ENCODE measurements at regions not wholly inside any gene's neighbourhood (a gene's known extent, or its start where the extent isn't known, plus 50 kb on each side); places are given as distances from the start of the nearest gene placed in this dataset.

GRCh38 chr15:69931156-69931555 lies 166.6 kb downstream of the TLE3 start:
- DNase-seq: no peak

- DNase-seq: no peak
Observed at GRCh38 chr15:69934607-69935006, 163.1 kb downstream of the TLE3 start.

- no peak for DNase-seq
Observed at GRCh38 chr15:69939513-69940440, 157.9 kb downstream of the TLE3 start.

DNA sequence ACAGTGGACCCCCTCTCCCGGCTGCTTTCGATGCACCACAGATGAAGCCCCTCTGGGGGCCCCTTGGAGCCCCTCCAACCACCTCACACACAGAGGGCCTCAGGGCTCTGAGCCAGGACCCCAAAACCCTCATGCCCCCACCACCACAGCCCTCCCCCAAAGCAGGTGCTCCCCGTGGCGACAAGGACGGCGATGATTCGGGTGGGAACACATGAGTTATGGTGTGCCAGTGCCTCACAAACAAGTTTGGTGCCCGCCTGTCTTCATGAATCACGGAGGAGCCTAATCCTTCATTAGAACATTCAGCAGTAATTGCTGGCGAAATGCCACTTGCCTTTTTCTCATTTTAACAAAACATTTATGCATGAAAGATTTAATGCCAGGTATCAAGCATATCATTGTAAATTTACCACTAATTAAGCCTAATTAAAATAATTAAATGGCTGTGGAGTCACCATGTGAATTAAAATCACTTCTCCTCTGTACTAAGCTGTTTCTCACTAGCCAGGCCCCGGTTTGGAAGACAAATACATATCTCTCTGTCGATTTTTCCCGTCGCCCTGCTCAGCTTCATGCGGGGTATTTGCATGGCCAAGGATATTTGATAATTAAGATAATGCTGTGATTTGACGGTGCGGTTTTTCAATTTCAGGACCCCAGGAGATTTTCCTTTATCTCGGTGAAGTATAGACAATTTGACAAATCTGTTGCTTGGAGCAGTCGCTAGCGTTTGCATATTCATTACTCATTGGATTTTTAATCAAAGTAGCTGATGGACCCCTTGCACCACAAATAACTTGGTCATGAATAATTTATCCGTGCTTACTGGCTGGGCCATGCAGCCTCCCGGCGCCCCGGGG lies 157.0 kb downstream of the TLE3 start:
- DNase-seq: no peak

DNA sequence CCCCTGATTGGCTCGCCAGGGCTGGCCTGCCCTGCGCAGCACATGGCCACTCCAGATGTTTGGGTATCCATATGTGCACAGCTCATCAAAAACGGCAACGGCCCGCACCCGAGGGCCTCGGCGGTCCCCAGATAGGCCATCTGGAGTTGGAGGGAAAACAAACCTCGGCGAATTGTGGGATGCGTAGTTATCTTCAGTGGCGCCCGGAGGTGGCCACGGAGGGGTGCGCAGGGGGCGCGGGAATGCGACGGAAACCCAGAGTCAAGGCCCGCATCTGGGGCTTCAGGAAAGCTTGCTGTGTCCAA lies 156.5 kb downstream of the TLE3 start:
- DNase-seq: no peak

- no peak for DNase-seq
Observed at GRCh38 chr15:69941706-69942495, 155.8 kb downstream of the TLE3 start.

DNA sequence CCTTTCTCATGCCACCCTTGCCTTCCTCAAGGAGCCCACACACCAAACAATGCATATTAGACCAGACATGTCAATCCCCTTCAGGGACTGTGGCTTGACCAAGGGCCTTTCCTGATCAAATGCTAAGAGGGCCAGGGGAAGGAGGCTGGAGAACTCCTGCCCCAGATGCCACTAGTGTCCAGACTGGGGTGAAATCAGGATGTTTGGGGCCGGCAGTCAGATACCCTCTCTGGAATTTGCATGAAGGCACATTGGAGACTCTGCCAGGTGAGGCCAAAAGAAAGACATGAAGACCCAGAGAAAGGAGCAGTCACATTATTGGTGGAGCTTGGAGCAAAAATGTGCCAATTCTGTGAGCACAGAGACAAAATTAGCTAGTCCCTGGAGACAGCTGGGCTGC lies 154.1 kb downstream of the TLE3 start:
- DNase-seq: no peak

DNA sequence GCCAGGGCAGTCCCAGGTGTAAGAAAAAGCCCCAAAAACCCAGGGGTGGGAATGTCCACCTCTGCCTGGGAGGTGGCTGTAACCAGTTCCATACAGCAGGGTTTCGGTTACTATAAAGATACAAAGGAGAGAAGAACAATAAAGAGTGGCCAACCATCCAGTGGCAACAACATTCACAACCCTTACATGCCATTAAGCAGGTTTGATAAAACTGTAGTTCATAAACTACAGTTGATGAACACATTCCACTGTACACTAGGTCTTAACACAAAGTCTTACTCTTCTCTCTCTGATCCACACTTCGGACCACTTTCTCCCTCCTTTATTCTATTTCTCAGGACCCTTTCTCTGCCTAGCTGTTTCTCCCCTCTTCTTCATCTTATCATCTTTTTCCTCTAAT lies 152.0 kb downstream of the TLE3 start:
- no peak for DNase-seq

- DNase-seq: no peak
Observed at GRCh38 chr15:69946870-69947269, 150.8 kb downstream of the TLE3 start.

GRCh38 chr15:69947394-69947793 lies 150.3 kb downstream of the TLE3 start:
- DNase-seq: no peak

DNA sequence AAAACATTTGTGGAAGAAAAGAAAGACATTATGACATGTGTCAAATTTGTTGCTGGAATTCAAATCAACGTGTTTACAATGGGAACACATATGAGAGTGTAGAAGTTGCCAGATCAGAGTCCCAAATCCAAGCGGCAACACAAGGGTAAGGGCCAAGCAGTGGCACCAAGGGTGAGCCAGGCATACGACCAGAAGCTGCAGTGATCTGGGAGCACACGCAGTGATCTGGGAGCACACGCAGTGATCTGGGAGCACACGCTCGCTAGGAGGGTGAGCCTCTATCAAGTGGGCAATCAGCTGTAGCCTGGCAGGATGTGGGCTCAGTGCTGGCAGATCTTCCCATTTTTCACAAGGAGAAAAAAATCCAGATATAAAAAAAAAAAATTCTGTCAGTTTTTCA lies 148.2 kb downstream of the TLE3 start:
- no peak for DNase-seq

- peak; percentile 83 for DNase-seq
Observed at GRCh38 chr15:69951256-69951897, 146.3 kb downstream of the TLE3 start.

DNA sequence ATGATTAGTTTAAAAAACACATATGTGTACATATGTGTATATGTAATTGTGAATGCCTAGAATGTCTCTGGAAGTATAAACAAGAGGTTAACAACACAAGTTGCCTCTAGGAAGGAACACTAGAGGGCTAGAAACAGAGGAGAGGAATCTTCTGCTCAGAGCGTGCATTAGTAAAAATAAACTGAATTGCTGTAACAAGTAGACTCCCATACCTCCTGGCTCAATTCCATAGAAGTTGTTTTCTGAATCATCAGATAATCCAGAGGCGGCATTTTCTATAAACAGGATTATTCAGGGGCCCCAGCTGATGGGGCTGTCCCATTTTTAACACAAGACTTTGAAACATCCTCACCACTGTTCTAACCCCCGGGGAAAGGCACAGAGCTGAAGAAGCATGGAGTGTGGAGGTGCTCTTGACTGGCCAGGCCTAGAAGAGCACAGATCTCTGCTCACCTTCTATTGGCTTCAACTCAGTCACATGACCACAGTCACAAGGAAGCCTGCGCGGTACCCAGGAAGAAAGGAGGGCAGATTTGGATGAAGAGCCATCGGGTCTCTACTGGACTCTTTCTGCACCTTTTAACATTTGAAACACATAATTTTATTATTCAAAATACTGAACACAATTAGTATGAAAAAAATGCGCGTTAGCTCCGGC lies 145.7 kb downstream of the TLE3 start:
- DNase-seq: no peak

DNA sequence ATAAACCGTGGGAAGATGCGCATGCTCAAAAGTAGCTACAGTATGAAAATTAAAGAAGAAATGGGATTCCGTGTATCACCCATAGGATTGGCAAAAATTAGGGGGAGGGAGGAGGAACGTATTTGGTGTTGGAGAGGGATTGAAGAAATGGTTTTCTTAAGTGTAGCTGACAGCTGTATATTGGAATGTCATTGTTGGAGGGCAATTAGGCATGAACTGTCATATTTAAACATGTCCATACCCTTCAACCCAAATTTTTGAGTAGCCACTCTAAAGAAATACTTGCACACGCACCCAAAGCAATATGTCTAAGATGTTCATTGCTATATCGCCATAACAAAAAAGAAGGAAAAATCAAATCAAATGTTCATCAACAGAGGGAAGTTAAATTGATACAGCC lies 144.7 kb downstream of the TLE3 start:
- DNase-seq: no peak

DNA sequence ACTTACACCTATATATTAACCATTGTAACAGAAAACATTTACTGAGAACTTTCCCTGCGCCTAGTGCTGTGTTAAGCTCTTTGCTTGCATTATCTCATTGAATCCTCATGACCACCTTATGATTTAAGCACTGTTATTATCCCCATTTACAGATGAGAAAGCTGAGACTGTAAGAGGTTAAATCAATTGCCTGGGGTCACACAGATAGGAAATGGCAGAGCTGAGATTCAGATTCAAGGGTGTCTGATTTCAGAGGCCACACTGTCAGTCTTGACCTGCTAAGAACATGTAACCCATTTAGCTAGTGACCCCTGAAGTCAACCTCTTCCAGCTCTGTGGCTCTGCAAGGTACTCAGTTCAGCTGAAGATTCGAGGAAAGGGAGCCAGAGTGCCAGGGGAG lies 143.9 kb downstream of the TLE3 start:
- DNase-seq: no peak

DNA sequence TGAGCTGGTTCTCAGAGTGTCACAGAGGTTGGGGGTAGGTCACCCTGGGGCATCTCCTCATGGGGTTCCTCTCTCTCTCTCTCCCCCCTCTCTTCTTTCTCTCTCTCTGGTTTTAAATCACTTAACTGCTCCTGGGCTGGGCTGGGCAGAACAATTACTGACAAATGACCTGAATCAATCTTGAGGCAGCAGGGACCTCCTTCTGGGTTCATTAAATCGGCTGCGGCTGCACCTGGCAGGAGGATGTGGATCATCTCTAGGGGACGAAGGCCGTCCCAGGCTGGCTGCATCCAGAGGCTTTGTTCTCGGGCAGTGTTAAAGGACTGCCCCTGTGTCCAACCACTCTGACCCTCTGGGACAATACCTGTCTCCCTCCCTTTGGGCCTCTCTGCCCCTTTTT lies 143.1 kb downstream of the TLE3 start:
- DNase-seq: no peak

DNA sequence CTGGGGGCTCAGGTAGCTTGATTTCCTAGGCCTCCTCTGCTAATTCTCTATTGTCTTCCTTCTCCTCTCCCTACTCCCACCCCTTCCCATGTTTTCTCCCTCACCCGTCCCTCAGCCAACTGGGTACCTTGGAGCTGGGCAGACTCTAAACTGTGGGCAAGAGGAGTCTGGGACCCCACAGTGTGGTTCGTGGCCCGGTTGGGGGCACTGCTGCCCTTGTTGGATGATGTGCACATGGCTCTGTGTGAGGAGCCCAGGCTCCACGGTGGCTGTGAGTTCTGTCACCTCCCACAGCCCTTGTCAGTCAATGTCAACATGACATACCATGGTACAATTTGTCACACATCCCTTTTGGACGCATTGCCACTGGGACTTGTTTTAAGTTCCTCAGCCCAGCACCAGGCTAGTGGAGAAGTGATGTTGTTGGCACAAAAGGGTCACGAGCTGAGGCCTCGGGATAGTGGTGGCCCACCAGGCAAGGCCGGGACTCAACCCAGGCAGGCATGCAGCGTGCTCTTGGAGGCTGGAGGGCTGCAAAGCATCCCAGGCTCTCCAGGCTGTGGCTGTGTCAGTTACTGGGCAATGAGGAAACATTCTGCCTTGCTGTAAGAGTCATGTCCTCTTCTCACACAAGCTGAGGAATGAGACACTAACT lies 142.3 kb downstream of the TLE3 start:
- no peak for DNase-seq

DNA sequence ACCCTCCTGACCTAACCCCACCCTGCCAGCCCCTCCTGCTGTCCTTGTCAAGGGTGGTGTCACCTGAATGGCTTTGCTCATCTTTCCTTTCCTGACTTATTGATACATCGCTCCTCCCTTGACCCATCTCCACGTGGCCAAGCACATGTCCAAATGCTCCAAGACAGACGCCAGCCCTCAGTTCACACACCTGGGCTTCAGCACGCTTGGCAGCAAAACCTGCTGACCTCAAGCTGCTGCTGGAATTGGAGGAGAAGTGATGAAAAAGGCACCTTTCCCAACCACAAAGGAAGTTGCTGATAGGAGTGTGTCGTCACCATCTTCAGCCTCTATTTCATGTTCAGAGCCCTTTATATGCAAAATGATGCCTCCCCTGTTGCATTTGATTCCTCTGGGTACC lies 141.3 kb downstream of the TLE3 start:
- no peak for DNase-seq

DNA sequence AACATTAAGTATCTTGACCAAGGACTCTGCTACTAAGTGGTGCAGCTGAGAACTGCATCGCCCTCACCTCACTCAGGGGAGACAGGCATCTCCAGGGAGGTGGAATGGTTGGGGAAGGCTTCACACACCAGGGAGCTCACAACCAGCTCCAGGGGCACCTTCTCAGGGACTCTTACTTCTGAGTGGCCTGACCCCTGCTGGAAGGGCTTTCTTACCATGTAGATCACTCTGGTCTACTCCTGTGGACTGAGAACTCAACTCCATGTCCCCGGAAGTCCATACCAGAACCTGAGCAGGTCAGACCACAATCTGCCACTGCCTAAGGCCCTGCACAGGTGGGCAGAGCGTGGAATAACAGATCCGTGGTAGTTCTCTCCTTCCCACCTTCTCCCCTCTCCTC lies 140.5 kb downstream of the TLE3 start:
- DNase-seq: no peak

DNA sequence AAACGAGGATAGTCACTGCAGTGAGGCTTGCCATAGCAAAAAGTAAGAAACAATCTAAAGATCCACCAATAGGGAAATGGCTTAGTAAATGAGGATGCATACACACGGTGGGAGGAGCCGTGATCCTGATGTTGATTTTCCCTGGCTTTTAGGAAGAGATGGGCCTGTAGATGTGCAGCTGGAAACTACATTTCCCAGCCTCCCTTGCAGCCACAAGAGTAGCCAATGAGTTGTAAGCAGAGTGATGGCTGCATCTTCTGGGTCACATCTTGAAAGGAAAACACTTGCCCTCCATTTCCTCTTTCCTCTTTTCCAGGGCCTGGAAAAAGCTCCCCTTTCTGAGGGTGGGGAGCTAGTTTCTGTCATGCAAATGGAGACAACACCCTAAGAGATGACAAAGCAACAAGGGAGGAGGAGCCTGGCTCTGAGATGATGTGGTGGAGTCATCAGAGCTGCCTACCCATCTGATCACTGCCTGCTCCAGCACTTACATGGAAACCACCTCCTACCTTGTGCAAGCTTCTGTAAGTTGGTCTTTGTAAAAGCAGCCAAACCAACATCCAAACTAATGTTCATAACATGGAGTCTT lies 139.1 kb downstream of the TLE3 start:
- DNase-seq: no peak

- DNase-seq: no peak
Observed at GRCh38 chr15:69962561-69962960, 135.2 kb downstream of the TLE3 start.
